ENCODE measurements at regions not wholly inside any gene's neighbourhood (a gene's known extent, or its start where the extent isn't known, plus 50 kb on each side); places are given as distances from the start of the nearest gene placed in this dataset.

DNA sequence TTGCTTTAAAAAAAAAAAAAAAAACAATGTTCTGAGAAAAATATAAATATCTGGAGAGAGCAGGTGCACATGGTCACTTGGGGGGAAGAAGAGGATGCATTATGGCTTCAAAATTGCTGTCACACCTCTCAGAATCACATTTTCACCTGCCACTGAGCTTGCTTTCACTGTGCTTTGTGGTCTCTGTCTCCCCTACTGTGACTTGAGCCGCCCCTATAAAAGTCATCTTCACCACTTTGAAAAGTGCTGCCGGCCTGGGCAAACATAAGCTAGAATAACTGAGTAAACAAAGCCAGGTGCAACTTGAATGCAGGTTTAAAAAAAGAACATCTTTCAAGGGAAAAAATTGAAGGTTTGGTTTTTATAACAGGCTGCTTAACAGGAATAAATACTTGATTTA lies 368.1 kb upstream of the GRIA1 start:
- intact Hi-C loops (cut with micrococcal nuclease; ENCODE audit: unreplicated experiment): no loop called here
- TF ChIP-seq, protein P1, sequence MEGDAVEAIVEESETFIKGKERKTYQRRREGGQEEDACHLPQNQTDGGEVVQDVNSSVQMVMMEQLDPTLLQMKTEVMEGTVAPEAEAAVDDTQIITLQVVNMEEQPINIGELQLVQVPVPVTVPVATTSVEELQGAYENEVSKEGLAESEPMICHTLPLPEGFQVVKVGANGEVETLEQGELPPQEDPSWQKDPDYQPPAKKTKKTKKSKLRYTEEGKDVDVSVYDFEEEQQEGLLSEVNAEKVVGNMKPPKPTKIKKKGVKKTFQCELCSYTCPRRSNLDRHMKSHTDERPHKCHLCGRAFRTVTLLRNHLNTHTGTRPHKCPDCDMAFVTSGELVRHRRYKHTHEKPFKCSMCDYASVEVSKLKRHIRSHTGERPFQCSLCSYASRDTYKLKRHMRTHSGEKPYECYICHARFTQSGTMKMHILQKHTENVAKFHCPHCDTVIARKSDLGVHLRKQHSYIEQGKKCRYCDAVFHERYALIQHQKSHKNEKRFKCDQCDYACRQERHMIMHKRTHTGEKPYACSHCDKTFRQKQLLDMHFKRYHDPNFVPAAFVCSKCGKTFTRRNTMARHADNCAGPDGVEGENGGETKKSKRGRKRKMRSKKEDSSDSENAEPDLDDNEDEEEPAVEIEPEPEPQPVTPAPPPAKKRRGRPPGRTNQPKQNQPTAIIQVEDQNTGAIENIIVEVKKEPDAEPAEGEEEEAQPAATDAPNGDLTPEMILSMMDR (IDR thresholded peaks at IDR 0.05; ENCODE audit: unreplicated experiment): no peak
- H3K27me3 Mint-ChIP-seq (ENCODE audit: unreplicated experiment): no peaks in the 10 kb centered on the region
- no TSS peak for BruUV-seq (replicated peaks)
- H3K4me3 Mint-ChIP-seq (ENCODE audit: low read depth, unreplicated experiment): no peak overlapping the region
- CTCF ChIA-PET: no interaction called here
- H3K9me3 Mint-ChIP-seq (ENCODE audit: low read depth, unreplicated experiment): peaks cover 4% of the 10 kb centered on the region
- no peak for DNase-seq
- H3K27ac Mint-ChIP-seq (ENCODE audit: unreplicated experiment): no peak overlapping the region
- H3K36me3 Mint-ChIP-seq (ENCODE audit: insufficient read depth, unreplicated experiment): no peaks in the 10 kb centered on the region
- no peaks in the 10 kb centered on the region for H3K4me1 Mint-ChIP-seq (ENCODE audit: low read depth, unreplicated experiment)

GRCh38 chr5:153130296-153130695 lies 360.2 kb upstream of the GRIA1 start:
- H3K27ac Mint-ChIP-seq (ENCODE audit: unreplicated experiment): no peak overlapping the region
- BruUV-seq (replicated peaks): no TSS peak
- no peaks in the 10 kb centered on the region for H3K4me1 Mint-ChIP-seq (ENCODE audit: low read depth, unreplicated experiment)
- CTCF ChIA-PET: no interaction called here
- H3K36me3 Mint-ChIP-seq (ENCODE audit: insufficient read depth, unreplicated experiment): no peaks in the 10 kb centered on the region
- no peak overlapping the region for H3K4me3 Mint-ChIP-seq (ENCODE audit: low read depth, unreplicated experiment)
- H3K27me3 Mint-ChIP-seq (ENCODE audit: unreplicated experiment): no peaks in the 10 kb centered on the region
- TF ChIP-seq, protein P1 (IDR thresholded peaks at IDR 0.05; ENCODE audit: unreplicated experiment): no peak
- H3K9me3 Mint-ChIP-seq (ENCODE audit: low read depth, unreplicated experiment): peaks cover 5% of the 10 kb centered on the region
- no peak for DNase-seq
- intact Hi-C loops (cut with micrococcal nuclease; ENCODE audit: unreplicated experiment): no loop called here

DNA sequence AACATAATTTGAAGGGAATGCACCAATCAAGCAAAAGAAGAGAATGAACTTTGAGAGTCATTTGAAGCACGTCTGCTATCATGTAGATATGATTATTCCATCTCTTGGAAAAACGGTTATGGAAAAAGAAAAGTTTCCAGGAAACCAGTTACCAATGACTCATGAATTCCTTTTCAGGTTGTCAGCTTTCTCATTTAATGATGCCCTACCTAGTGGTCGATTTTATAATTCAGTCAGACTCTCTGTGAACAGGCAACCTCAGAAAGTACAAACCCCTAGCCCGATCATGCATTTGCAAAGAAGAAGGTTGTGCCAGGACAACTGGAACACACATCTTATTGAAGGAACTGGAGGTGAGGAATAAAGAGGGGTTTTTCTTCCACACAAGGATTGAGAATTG lies 355.1 kb upstream of the GRIA1 start:
- TF ChIP-seq, protein P1 (IDR thresholded peaks at IDR 0.05; ENCODE audit: unreplicated experiment): no peak
- Mint-ChIP-seq H3K4me3 (ENCODE audit: low read depth, unreplicated experiment) (no peak overlapping the region), H3K4me1 (ENCODE audit: low read depth, unreplicated experiment) (no peaks in the 10 kb centered on the region), H3K27ac (ENCODE audit: unreplicated experiment) (no peak overlapping the region), H3K27me3 (ENCODE audit: unreplicated experiment) (peaks cover 28% of the 10 kb centered on the region), H3K36me3 (ENCODE audit: insufficient read depth, unreplicated experiment) (no peaks in the 10 kb centered on the region), H3K9me3 (ENCODE audit: low read depth, unreplicated experiment) (peaks cover 5% of the 10 kb centered on the region)
- no peak for DNase-seq
- no TSS peak for BruUV-seq (replicated peaks)
- intact Hi-C loops (cut with micrococcal nuclease; ENCODE audit: unreplicated experiment): no loop called here
- CTCF ChIA-PET: no interaction called here

GRCh38 chr5:153136910-153137614 lies 353.4 kb upstream of the GRIA1 start:
- H3K27me3 Mint-ChIP-seq (ENCODE audit: unreplicated experiment): peaks cover 28% of the 10 kb centered on the region
- intact Hi-C loops (cut with micrococcal nuclease; ENCODE audit: unreplicated experiment): no loop called here
- DNase-seq: no peak
- H3K27ac Mint-ChIP-seq (ENCODE audit: unreplicated experiment): no peak overlapping the region
- TF ChIP-seq, protein P1 (IDR thresholded peaks at IDR 0.05; ENCODE audit: unreplicated experiment): no peak
- no peaks in the 10 kb centered on the region for H3K36me3 Mint-ChIP-seq (ENCODE audit: insufficient read depth, unreplicated experiment)
- H3K9me3 Mint-ChIP-seq (ENCODE audit: low read depth, unreplicated experiment): peaks cover 3% of the 10 kb centered on the region
- H3K4me3 Mint-ChIP-seq (ENCODE audit: low read depth, unreplicated experiment): no peak overlapping the region
- CTCF ChIA-PET: interaction anchor here (0.6 to 1.5 kb wide), 2 partner anchors 11 to 824 kb away, joined by 4 read pairs; no protein-coding TSS in a partner anchor
- H3K4me1 Mint-ChIP-seq (ENCODE audit: low read depth, unreplicated experiment): no peaks in the 10 kb centered on the region
- BruUV-seq (replicated peaks): no TSS peak

All from Calu3 (cell line).